SU-DHL-6 (cell line): ENCODE measurements at regions not wholly inside any gene's neighbourhood (a gene's known extent, or its start where the extent isn't known, plus 50 kb on each side); places are given as distances from the start of the nearest gene placed in this dataset.

Experiments used
- H2AFZ ChIP-seq: fragments of 200-600 bp; sonication (generic); 2 replicates; pipeline ENCODE4 v1.6.1; 2014; ENCODE audit warnings: low read depth, mild to moderate bottlenecking, moderate library complexity, mixed read lengths, antibody characterized with exemption, low read length; ENCODE audit not compliant: severe bottlenecking
- H3F3A ChIP-seq: fragments of 200-600 bp; shearing (Covaris generic); 2 replicates; pipeline ENCODE4 v1.6.0; 2016; ENCODE audit warnings: antibody characterized with exemption, mild to moderate bottlenecking; ENCODE audit not compliant: insufficient read depth
- H3K27ac ChIP-seq: fragments of 200-600 bp; sonication (generic); 2 replicates; pipeline ENCODE4 v1.5.1; 2016; ENCODE audit warnings: low read depth, mild to moderate bottlenecking, low read length, moderate library complexity, mixed read lengths
- H3K27me3 ChIP-seq: fragments of 200-600 bp; sonication (generic), shearing (Covaris generic); 2 replicates; pipeline ENCODE4 v1.6.0; 2014; ENCODE audit warnings: mild to moderate bottlenecking, low read length
- H3K36me3 ChIP-seq: fragments of 200-600 bp; sonication (generic); 2 replicates; pipeline ENCODE4 v1.6.1; 2014; ENCODE audit warnings: mild to moderate bottlenecking, low read length, mixed read lengths
- H3K4me2 ChIP-seq: fragments of 300-600, 200-600 bp; shearing (Covaris generic), sonication (generic); 2 replicates; pipeline ENCODE4 v1.6.0; 2014; ENCODE audit warnings: low read length, low read depth, mild to moderate bottlenecking; ENCODE audit not compliant: poor library complexity, severe bottlenecking
- H3K4me3 ChIP-seq: fragments of 200-600 bp; sonication (generic); 2 replicates; pipeline ENCODE4 v1.5.1; 2014; ENCODE audit warnings: antibody characterized with exemption, low read length, mild to moderate bottlenecking, mixed read lengths; ENCODE audit not compliant: insufficient read depth, poor library complexity, severe bottlenecking
- H3K79me2 ChIP-seq: fragments of 200-600 bp; sonication (generic); 2 replicates; pipeline ENCODE4 v1.6.1; 2014; ENCODE audit warnings: mild to moderate bottlenecking, low read length, moderate library complexity; ENCODE audit not compliant: insufficient read depth
- H3K9ac ChIP-seq: fragments of 200-600 bp; sonication (generic); 2 replicates; pipeline ENCODE4 v1.7.0; 2014; ENCODE audit warnings: mild to moderate bottlenecking, low read length
- H3K9me2 ChIP-seq: fragments of 200-600 bp; sonication (generic); replicated peaks from 2 replicates; pipeline ENCODE4 v1.6.1; 2014; ENCODE audit warnings: low read length; ENCODE audit not compliant: insufficient read depth
- H3K9me3 ChIP-seq: fragments of 200-600 bp; sonication (generic); 2 replicates; pipeline ENCODE4 v1.6.1; 2014; ENCODE audit warnings: low read length, mixed read lengths; ENCODE audit not compliant: insufficient read depth
- H4K20me1 ChIP-seq: fragments of 200-600 bp; sonication (generic); 2 replicates; pipeline ENCODE4 v1.6.1; 2014; ENCODE audit warnings: low read depth, mild to moderate bottlenecking, antibody characterized with exemption, low read length, moderate library complexity, mixed read lengths
- EZH2phosphoT487 ChIP-seq: fragments of 200-600 bp; sonication (generic), shearing (Covaris generic); conservative IDR thresholded peaks from 2 replicates; pipeline ENCODE4 v1.6.1; 2018; ENCODE audit warnings: mild to moderate bottlenecking, antibody characterized with exemption, low read length, moderate library complexity, mixed read lengths
- TF ChIP-seq, protein P1 (sequence below): fragments of 200-600 bp; sonication (generic); IDR thresholded peaks from one replicate; pipeline ENCODE4 v1.5.1; 2017; ENCODE audit warnings: antibody characterized with exemption, mild to moderate bottlenecking, low read length, moderate library complexity; ENCODE audit not compliant: insufficient read depth, poor library complexity, severe bottlenecking

DNA sequence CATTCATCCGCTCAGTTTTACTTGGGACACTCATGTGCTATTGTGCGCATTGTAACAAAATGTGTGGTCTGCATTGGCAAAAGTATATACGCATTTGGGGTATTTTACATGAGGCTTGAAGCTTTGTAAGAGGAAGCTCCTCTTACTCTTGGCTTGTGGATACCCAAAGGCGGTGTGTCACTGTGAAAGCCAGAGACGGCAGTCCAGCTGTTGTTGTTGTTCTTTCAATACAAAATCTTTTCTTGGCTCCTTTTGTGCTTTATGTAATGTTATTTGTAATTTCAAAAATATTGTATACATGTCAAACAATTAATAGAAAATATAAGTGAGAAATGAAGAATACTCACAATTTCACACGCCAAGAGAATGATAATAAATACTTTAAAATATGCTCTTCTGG is 128.3 kb upstream of the MOCS2 start:
- H3K9me3 ChIP-seq: no peaks in the 10 kb centered on the region
- H3K27me3 ChIP-seq: no peaks in the 10 kb centered on the region
- TF ChIP-seq, protein P1, sequence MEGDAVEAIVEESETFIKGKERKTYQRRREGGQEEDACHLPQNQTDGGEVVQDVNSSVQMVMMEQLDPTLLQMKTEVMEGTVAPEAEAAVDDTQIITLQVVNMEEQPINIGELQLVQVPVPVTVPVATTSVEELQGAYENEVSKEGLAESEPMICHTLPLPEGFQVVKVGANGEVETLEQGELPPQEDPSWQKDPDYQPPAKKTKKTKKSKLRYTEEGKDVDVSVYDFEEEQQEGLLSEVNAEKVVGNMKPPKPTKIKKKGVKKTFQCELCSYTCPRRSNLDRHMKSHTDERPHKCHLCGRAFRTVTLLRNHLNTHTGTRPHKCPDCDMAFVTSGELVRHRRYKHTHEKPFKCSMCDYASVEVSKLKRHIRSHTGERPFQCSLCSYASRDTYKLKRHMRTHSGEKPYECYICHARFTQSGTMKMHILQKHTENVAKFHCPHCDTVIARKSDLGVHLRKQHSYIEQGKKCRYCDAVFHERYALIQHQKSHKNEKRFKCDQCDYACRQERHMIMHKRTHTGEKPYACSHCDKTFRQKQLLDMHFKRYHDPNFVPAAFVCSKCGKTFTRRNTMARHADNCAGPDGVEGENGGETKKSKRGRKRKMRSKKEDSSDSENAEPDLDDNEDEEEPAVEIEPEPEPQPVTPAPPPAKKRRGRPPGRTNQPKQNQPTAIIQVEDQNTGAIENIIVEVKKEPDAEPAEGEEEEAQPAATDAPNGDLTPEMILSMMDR: no peak
- no peak for TF ChIP-seq EZH2phosphoT487

DNA sequence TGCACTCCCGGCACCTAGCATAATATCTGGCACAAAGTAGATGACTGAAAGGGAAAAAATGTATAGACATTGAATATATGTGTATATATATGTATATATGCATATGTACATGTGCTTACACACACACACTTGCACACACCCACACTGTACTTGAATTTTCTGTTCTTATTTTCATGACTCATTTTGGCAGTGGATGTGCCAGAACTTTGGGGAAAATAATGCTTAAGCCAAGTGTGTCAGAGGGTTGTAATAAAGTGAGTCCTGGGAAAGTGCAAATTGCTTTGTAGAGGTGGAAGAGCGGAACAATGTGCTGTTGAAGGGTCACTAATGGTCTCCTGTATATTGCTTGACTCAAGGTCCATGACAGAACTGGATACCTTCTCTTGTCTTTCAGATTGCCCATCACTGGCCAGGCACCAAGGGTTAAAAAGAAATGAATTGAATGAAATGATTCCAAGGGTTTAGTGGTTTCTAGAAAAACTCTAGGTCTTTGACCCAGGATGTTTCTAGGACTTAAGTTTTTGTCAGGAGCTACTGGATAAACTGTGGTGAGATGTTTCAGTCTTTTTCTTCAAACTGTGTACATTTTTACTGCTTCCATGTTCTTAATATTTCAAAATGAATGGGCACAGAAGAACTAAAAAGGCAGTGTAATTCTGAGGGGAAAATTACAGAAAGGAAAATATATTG is 129.9 kb upstream of the MOCS2 start:
- no peak overlapping the region for H3K9ac ChIP-seq
- no peaks in the 10 kb centered on the region for H3K27me3 ChIP-seq
- no peak overlapping the region for H3K4me2 ChIP-seq
- no peaks in the 10 kb centered on the region for H3K36me3 ChIP-seq
- H3K9me2 ChIP-seq: no peaks in the 10 kb centered on the region
- TF ChIP-seq EZH2phosphoT487: no peak
- TF ChIP-seq, protein P1: no peak
- H3K27ac ChIP-seq: no peak overlapping the region
- H2AFZ ChIP-seq: no peak overlapping the region
- no peaks in the 10 kb centered on the region for H4K20me1 ChIP-seq
- H3K9me3 ChIP-seq: no peaks in the 10 kb centered on the region
- H3F3A ChIP-seq: no peaks in the 10 kb centered on the region
- H3K79me2 ChIP-seq: no peaks in the 10 kb centered on the region
- no peak overlapping the region for H3K4me3 ChIP-seq

More for the DNA sequence above, 128.3 kb upstream of the MOCS2 start:
- H3K79me2 ChIP-seq: no peaks in the 10 kb centered on the region
- H3K9ac ChIP-seq: no peak overlapping the region
- H2AFZ ChIP-seq: no peak overlapping the region
- no peaks in the 10 kb centered on the region for H3F3A ChIP-seq
- H3K4me3 ChIP-seq: no peak overlapping the region
- H4K20me1 ChIP-seq: no peaks in the 10 kb centered on the region
- H3K4me2 ChIP-seq: no peak overlapping the region
- no peaks in the 10 kb centered on the region for H3K9me2 ChIP-seq
- H3K36me3 ChIP-seq: no peaks in the 10 kb centered on the region
- no peak overlapping the region for H3K27ac ChIP-seq

DNA sequence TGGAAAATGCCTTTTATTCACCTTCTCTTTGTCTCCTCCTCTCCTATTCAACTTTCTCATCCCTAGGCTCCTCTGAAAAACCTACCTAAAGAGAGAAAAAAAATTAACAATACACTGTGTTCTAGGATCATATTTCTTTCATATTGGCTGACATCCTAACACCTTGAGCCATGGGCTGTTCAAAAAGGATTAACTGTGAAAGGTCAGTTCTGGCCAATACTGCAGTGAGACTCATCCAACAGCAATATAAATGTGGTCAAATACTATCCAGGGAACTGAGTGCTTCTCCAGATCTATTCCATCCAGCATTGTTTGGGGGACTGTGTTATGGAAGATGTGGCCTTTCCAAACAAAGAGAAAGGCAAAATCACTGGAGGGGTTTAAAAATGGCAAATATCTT is 131.1 kb upstream of the MOCS2 start:
- no peaks in the 10 kb centered on the region for H3K27me3 ChIP-seq

More for the DNA sequence above, 131.1 kb upstream of the MOCS2 start:
- H3K79me2 ChIP-seq: no peaks in the 10 kb centered on the region
- no peak overlapping the region for H3K27ac ChIP-seq
- no peak overlapping the region for H3K4me3 ChIP-seq
- H4K20me1 ChIP-seq: no peaks in the 10 kb centered on the region
- no peak overlapping the region for H2AFZ ChIP-seq
- no peaks in the 10 kb centered on the region for H3K9me2 ChIP-seq
- TF ChIP-seq, protein P1: no peak
- TF ChIP-seq EZH2phosphoT487: no peak
- H3K9me3 ChIP-seq: no peaks in the 10 kb centered on the region
- no peaks in the 10 kb centered on the region for H3K36me3 ChIP-seq
- no peak overlapping the region for H3K9ac ChIP-seq
- H3F3A ChIP-seq: no peaks in the 10 kb centered on the region
- no peak overlapping the region for H3K4me2 ChIP-seq
